ENCODE measurements at regions not wholly inside any gene's neighbourhood (a gene's known extent, or its start where the extent isn't known, plus 50 kb on each side); places are given as distances from the start of the nearest gene placed in this dataset.

GRCh38 chr5:167259806-167260205, 1031.6 kb upstream of the WWC1 start:
- TF ChIP-seq SP1 (IDR thresholded peaks at IDR 0.05; ENCODE audit: low read depth, low read length) = no peak
- TF ChIP-seq NFIC (IDR thresholded peaks at IDR 0.05; ENCODE audit: low read depth, low read length) = no peak
- TF ChIP-seq, protein P1, sequence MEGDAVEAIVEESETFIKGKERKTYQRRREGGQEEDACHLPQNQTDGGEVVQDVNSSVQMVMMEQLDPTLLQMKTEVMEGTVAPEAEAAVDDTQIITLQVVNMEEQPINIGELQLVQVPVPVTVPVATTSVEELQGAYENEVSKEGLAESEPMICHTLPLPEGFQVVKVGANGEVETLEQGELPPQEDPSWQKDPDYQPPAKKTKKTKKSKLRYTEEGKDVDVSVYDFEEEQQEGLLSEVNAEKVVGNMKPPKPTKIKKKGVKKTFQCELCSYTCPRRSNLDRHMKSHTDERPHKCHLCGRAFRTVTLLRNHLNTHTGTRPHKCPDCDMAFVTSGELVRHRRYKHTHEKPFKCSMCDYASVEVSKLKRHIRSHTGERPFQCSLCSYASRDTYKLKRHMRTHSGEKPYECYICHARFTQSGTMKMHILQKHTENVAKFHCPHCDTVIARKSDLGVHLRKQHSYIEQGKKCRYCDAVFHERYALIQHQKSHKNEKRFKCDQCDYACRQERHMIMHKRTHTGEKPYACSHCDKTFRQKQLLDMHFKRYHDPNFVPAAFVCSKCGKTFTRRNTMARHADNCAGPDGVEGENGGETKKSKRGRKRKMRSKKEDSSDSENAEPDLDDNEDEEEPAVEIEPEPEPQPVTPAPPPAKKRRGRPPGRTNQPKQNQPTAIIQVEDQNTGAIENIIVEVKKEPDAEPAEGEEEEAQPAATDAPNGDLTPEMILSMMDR (IDR thresholded peaks at IDR 0.05 in 2 of 3, conservative IDR thresholded peaks at IDR 0.05 in 1 of 3; ENCODE audit: control insufficient read depth in 2 of 3, extremely low read depth in 1 of 3, insufficient read depth in 1 of 3, low read depth in 3 of 3, low read length in 3 of 3) = no peak
- TF ChIP-seq POLR2AphosphoS5 (IDR thresholded peaks at IDR 0.05; ENCODE audit: low read length) = no peak
- TF ChIP-seq SMAD5 (IDR thresholded peaks at IDR 0.05; ENCODE audit: low read depth) = no peak
- TF ChIP-seq, protein P2, sequence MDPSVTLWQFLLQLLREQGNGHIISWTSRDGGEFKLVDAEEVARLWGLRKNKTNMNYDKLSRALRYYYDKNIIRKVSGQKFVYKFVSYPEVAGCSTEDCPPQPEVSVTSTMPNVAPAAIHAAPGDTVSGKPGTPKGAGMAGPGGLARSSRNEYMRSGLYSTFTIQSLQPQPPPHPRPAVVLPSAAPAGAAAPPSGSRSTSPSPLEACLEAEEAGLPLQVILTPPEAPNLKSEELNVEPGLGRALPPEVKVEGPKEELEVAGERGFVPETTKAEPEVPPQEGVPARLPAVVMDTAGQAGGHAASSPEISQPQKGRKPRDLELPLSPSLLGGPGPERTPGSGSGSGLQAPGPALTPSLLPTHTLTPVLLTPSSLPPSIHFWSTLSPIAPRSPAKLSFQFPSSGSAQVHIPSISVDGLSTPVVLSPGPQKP (IDR thresholded peaks at IDR 0.05; ENCODE audit: low read depth, low read length) = no peak

Data from GM12878 (cell line).